BJ (cell line): ENCODE measurements at regions not wholly inside any gene's neighbourhood (a gene's known extent, or its start where the extent isn't known, plus 50 kb on each side); places are given as distances from the start of the nearest gene placed in this dataset.

ENCODE experiments used
- CTCF ChIA-PET: fragments of 350-600 bp; formaldehyde crosslinking; extraction: SDS; loops from one replicate; lab custom pipeline; 2021; ENCODE audit warnings: antibody characterized with exemption, inconsistent platforms; lab: Yijun Ruan, JAX
- POLR2A ChIA-PET: fragments of 300-600 bp; sonication (Branson Sonifier 250); formaldehyde crosslinking; extraction: SDS; loops from one replicate; lab custom pipeline; 2021; ENCODE audit warnings: antibody characterized with exemption; lab: Charles Lee
- DNase-seq: peaks from one replicate; pipeline ENCODE4 v3.0.0-alpha.2; 2011; ENCODE audit warnings: low read depth
- H3K27me3 ChIP-seq: 2 replicates; pipeline ENCODE4 v1.6.0; 2011; ENCODE audit warnings: low read length; ENCODE audit not compliant: control insufficient read depth, insufficient read depth
- H3K36me3 ChIP-seq: 2 replicates; pipeline ENCODE4 v1.5.1; 2011; ENCODE audit warnings: low read length; ENCODE audit not compliant: control insufficient read depth, insufficient read depth
- H3K4me3 ChIP-seq: 2 replicates; pipeline ENCODE4 v1.5.1; 2011; ENCODE audit warnings: low read depth, mild to moderate bottlenecking, control low read depth, low read length
- CTCF ChIP-seq: IDR thresholded peaks from 2 replicates; pipeline ENCODE4 v1.5.1; 2011; ENCODE audit warnings: low read depth, mild to moderate bottlenecking, control low read depth, inconsistent platforms, low read length, moderate library complexity; ENCODE audit not compliant: insufficient read depth

- H3K36me3 ChIP-seq: no peaks in the 10 kb centered on the region
- no peak for TF ChIP-seq CTCF
- H3K27me3 ChIP-seq: no peaks in the 10 kb centered on the region
- CTCF ChIA-PET: no interaction called here
- no peak overlapping the region for H3K4me3 ChIP-seq
- POLR2A ChIA-PET: no interaction called here
- no peak for DNase-seq
These were observed 89.0 kb upstream of the CLDN10 start for GRCh38 chr13:95463531-95463930.

- no peak for DNase-seq
- ChIA-PET CTCF (interaction anchor here (0.5 kb wide), 1 partner anchor 688 kb away, joined by 3 read pairs; no protein-coding TSS in a partner anchor), POLR2A (no interaction called here)
- no peak overlapping the region for H3K4me3 ChIP-seq
- H3K27me3 ChIP-seq: peaks cover 3% of the 10 kb centered on the region; the same call in 1 of the 2 replicates
- H3K36me3 ChIP-seq: no peaks in the 10 kb centered on the region
- no peak for TF ChIP-seq CTCF
These were observed 81.8 kb upstream of the CLDN10 start for GRCh38 chr13:95470574-95471366.

- POLR2A ChIA-PET: no interaction called here
- no peak for TF ChIP-seq CTCF
- H3K36me3 ChIP-seq: no peaks in the 10 kb centered on the region
- DNase-seq: no peak
- CTCF ChIA-PET: interaction anchor here (1.4 kb wide), 1 partner anchor 10 kb away, joined by 6 read pairs; no protein-coding TSS in a partner anchor
- H3K27me3 ChIP-seq: peaks cover 3% of the 10 kb centered on the region; the same call in 1 of the 2 replicates
- H3K4me3 ChIP-seq: no peak overlapping the region
These were observed 80.6 kb upstream of the CLDN10 start for GRCh38 chr13:95471960-95472359.

- H3K36me3 ChIP-seq: no peaks in the 10 kb centered on the region
- no peak for TF ChIP-seq CTCF
- DNase-seq: no peak
- ChIA-PET POLR2A (no interaction called here), CTCF (interaction anchor here (0.9 kb wide), 1 partner anchor 286 kb away, joined by 3 read pairs; no protein-coding TSS in a partner anchor)
- H3K4me3 ChIP-seq: no peak overlapping the region
- peaks cover 3% of the 10 kb centered on the region; the same call in 1 of the 2 replicates for H3K27me3 ChIP-seq
These were observed 77.5 kb upstream of the CLDN10 start for GRCh38 chr13:95474992-95475391.

GRCh38 chr13:95477187-95477586, 75.3 kb upstream of the CLDN10 start:
- POLR2A ChIA-PET: no interaction called here
- no peak overlapping the region for H3K4me3 ChIP-seq
- H3K27me3 ChIP-seq: peaks cover 1% of the 10 kb centered on the region; the same call in 1 of the 2 replicates
- DNase-seq: no peak
- CTCF ChIA-PET: interaction anchor here (1.9 kb wide), 1 partner anchor 63 kb away, joined by 4 read pairs; no protein-coding TSS in a partner anchor
- no peaks in the 10 kb centered on the region for H3K36me3 ChIP-seq
- no peak for TF ChIP-seq CTCF
